ENCODE measurements at regions not wholly inside any gene's neighbourhood (a gene's known extent, or its start where the extent isn't known, plus 50 kb on each side); places are given as distances from the start of the nearest gene placed in this dataset.

GRCh38 chr4:32087211-32087610, 1367.0 kb downstream of the PCDH7 start:
- DNase-seq (ENCODE audit: low read depth in 3 of 3, low spot score in 2 of 3) = no peak

GRCh38 chr4:32094987-32095386, 1374.8 kb downstream of the PCDH7 start:
- DNase-seq (ENCODE audit: low read depth in 3 of 3, low spot score in 2 of 3) = no peak

- DNase-seq (ENCODE audit: low read depth in 3 of 3, low spot score in 2 of 3) = no peak
Measured at GRCh38 chr4:32102896-32103295, 1382.7 kb downstream of the PCDH7 start.

- no peak for DNase-seq (ENCODE audit: low read depth in 3 of 3, low spot score in 2 of 3)
Measured at GRCh38 chr4:32106767-32107166, 1386.6 kb downstream of the PCDH7 start.

- DNase-seq (ENCODE audit: low read depth in 3 of 3, low spot score in 2 of 3) = no peak
Measured at GRCh38 chr4:32112891-32113290, 1392.7 kb downstream of the PCDH7 start.

GRCh38 chr4:32117693-32118092, 1397.5 kb downstream of the PCDH7 start:
- no peak for DNase-seq (ENCODE audit: low read depth in 3 of 3, low spot score in 2 of 3)

- no peak for DNase-seq (ENCODE audit: low read depth in 3 of 3, low spot score in 2 of 3)
Measured at GRCh38 chr4:32119907-32120306, 1399.7 kb downstream of the PCDH7 start.

GRCh38 chr4:32128549-32128948, 1408.4 kb downstream of the PCDH7 start:
- no peak for DNase-seq (ENCODE audit: low read depth in 3 of 3, low spot score in 2 of 3)

GRCh38 chr4:32129967-32130366, 1409.8 kb downstream of the PCDH7 start:
- DNase-seq (ENCODE audit: low read depth in 3 of 3, low spot score in 2 of 3) = no peak

GRCh38 chr4:32133141-32133540, 1413.0 kb downstream of the PCDH7 start:
- DNase-seq (ENCODE audit: low read depth in 3 of 3, low spot score in 2 of 3) = no peak

- DNase-seq (ENCODE audit: low read depth in 3 of 3, low spot score in 2 of 3) = no peak
Measured at GRCh38 chr4:32133734-32134133, 1413.6 kb downstream of the PCDH7 start.

GRCh38 chr4:32135642-32136041, 1415.5 kb downstream of the PCDH7 start:
- no peak for DNase-seq (ENCODE audit: low read depth in 3 of 3, low spot score in 2 of 3)

GRCh38 chr4:32136081-32136787, 1416.1 kb downstream of the PCDH7 start:
- DNase-seq (ENCODE audit: low read depth in 3 of 3, low spot score in 2 of 3) = no peak

- no peak for DNase-seq (ENCODE audit: low read depth in 3 of 3, low spot score in 2 of 3)
Measured at GRCh38 chr4:32140636-32141035, 1420.5 kb downstream of the PCDH7 start.

GRCh38 chr4:32142075-32142474, 1421.9 kb downstream of the PCDH7 start:
- DNase-seq (ENCODE audit: low read depth in 3 of 3, low spot score in 2 of 3) = no peak

GRCh38 chr4:32145987-32146386, 1425.8 kb downstream of the PCDH7 start:
- no peak for DNase-seq (ENCODE audit: low read depth in 3 of 3, low spot score in 2 of 3)

GRCh38 chr4:32147446-32148085, 1427.4 kb downstream of the PCDH7 start:
- DNase-seq (ENCODE audit: low read depth in 3 of 3, low spot score in 2 of 3) = no peak

GRCh38 chr4:32148111-32148666, 1428.0 kb downstream of the PCDH7 start:
- DNase-seq (ENCODE audit: low read depth in 3 of 3, low spot score in 2 of 3) = peak; percentile 3 to 10 (median 8)

GRCh38 chr4:32158961-32159360, 1438.8 kb downstream of the PCDH7 start:
- no peak for DNase-seq (ENCODE audit: low read depth in 3 of 3, low spot score in 2 of 3)

GRCh38 chr4:32161392-32161791, 1441.2 kb downstream of the PCDH7 start:
- no peak for DNase-seq (ENCODE audit: low read depth in 3 of 3, low spot score in 2 of 3)

- DNase-seq (ENCODE audit: low read depth in 3 of 3, low spot score in 2 of 3) = no peak
Measured at GRCh38 chr4:32163125-32163524, 1443.0 kb downstream of the PCDH7 start.

GRCh38 chr4:32169841-32170240, 1449.7 kb downstream of the PCDH7 start:
- DNase-seq (ENCODE audit: low read depth in 3 of 3, low spot score in 2 of 3) = no peak

Measured in right renal cortex interstitium (tissue), 3 donors.